ENCODE measurements at regions not wholly inside any gene's neighbourhood (a gene's known extent, or its start where the extent isn't known, plus 50 kb on each side); places are given as distances from the start of the nearest gene placed in this dataset.

- H3K27ac ChIP-seq (ENCODE audit: low read length), result no peak overlapping the region
- no peaks in the 10 kb centered on the region for H3K4me1 ChIP-seq (ENCODE audit: low read length)
- no peaks in the 10 kb centered on the region for H3K27me3 ChIP-seq (ENCODE audit: low read depth, low read length)
- H4K20me1 ChIP-seq (ENCODE audit: insufficient read depth, low read length), result no peaks in the 10 kb centered on the region
- no peaks in the 10 kb centered on the region for H3K79me2 ChIP-seq (ENCODE audit: low read length)
- no peaks in the 10 kb centered on the region for H3K9me3 ChIP-seq (ENCODE audit: insufficient read depth, low read length)
- no peak overlapping the region for H3K4me3 ChIP-seq (ENCODE audit: low read length)
- H3K9ac ChIP-seq (ENCODE audit: low read length), result no peak overlapping the region
- no peaks in the 10 kb centered on the region for H3K36me3 ChIP-seq (replicated peaks; ENCODE audit: low read depth, low read length)
- no peak overlapping the region for H2AFZ ChIP-seq (ENCODE audit: low read depth, low read length)
- TF ChIP-seq CTCF (IDR thresholded peaks at IDR 0.05; ENCODE audit: low read depth, low read length) (no peak), EZH2phosphoT487 (IDR thresholded peaks at IDR 0.05; ENCODE audit: low read depth) (no peak)
- no peak overlapping the region for H3K4me2 ChIP-seq (ENCODE audit: low read length)
Measured at GRCh38 chr7:67764289-67764688, 767.7 kb downstream of the TYW1 start.

GRCh38 chr7:67765481-67766175, 769.0 kb downstream of the TYW1 start:
- Histone ChIP-seq H3K9me3 (ENCODE audit: insufficient read depth, low read length) (no peaks in the 10 kb centered on the region), H2AFZ (ENCODE audit: low read depth, low read length) (no peak overlapping the region), H3K79me2 (ENCODE audit: low read length) (no peaks in the 10 kb centered on the region), H4K20me1 (ENCODE audit: insufficient read depth, low read length) (no peaks in the 10 kb centered on the region), H3K27ac (ENCODE audit: low read length) (no peak overlapping the region), H3K27me3 (ENCODE audit: low read depth, low read length) (no peaks in the 10 kb centered on the region), H3K9ac (ENCODE audit: low read length) (no peak overlapping the region), H3K36me3 (replicated peaks; ENCODE audit: low read depth, low read length) (no peaks in the 10 kb centered on the region), H3K4me2 (ENCODE audit: low read length) (no peak overlapping the region), H3K4me3 (ENCODE audit: low read length) (no peak overlapping the region), H3K4me1 (ENCODE audit: low read length) (no peaks in the 10 kb centered on the region)
- TF ChIP-seq CTCF (IDR thresholded peaks at IDR 0.05; ENCODE audit: low read depth, low read length) (no peak), EZH2phosphoT487 (IDR thresholded peaks at IDR 0.05; ENCODE audit: low read depth) (no peak)

- no peak overlapping the region for H3K4me2 ChIP-seq (ENCODE audit: low read length)
- no peak overlapping the region for H3K27ac ChIP-seq (ENCODE audit: low read length)
- H3K9ac ChIP-seq (ENCODE audit: low read length), result no peak overlapping the region
- H3K36me3 ChIP-seq (replicated peaks; ENCODE audit: low read depth, low read length), result no peaks in the 10 kb centered on the region
- H3K9me3 ChIP-seq (ENCODE audit: insufficient read depth, low read length), result no peaks in the 10 kb centered on the region
- no peaks in the 10 kb centered on the region for H3K79me2 ChIP-seq (ENCODE audit: low read length)
- no peak overlapping the region for H2AFZ ChIP-seq (ENCODE audit: low read depth, low read length)
- no peaks in the 10 kb centered on the region for H3K4me1 ChIP-seq (ENCODE audit: low read length)
- H3K27me3 ChIP-seq (ENCODE audit: low read depth, low read length), result no peaks in the 10 kb centered on the region
- TF ChIP-seq CTCF (IDR thresholded peaks at IDR 0.05; ENCODE audit: low read depth, low read length), result no peak
- no peak for TF ChIP-seq EZH2phosphoT487 (IDR thresholded peaks at IDR 0.05; ENCODE audit: low read depth)
- no peaks in the 10 kb centered on the region for H4K20me1 ChIP-seq (ENCODE audit: insufficient read depth, low read length)
- no peak overlapping the region for H3K4me3 ChIP-seq (ENCODE audit: low read length)
Measured at GRCh38 chr7:67766906-67767410, 770.3 kb downstream of the TYW1 start.

GRCh38 chr7:67771846-67772605, 775.4 kb downstream of the TYW1 start:
- no peak overlapping the region for H3K4me2 ChIP-seq (ENCODE audit: low read length)
- no peaks in the 10 kb centered on the region for H3K4me1 ChIP-seq (ENCODE audit: low read length)
- H3K9ac ChIP-seq (ENCODE audit: low read length), result no peak overlapping the region
- H3K27me3 ChIP-seq (ENCODE audit: low read depth, low read length), result no peaks in the 10 kb centered on the region
- no peak overlapping the region for H3K27ac ChIP-seq (ENCODE audit: low read length)
- no peak overlapping the region for H2AFZ ChIP-seq (ENCODE audit: low read depth, low read length)
- H3K79me2 ChIP-seq (ENCODE audit: low read length), result no peaks in the 10 kb centered on the region
- no peaks in the 10 kb centered on the region for H4K20me1 ChIP-seq (ENCODE audit: insufficient read depth, low read length)
- TF ChIP-seq CTCF (IDR thresholded peaks at IDR 0.05; ENCODE audit: low read depth, low read length) (no peak), EZH2phosphoT487 (IDR thresholded peaks at IDR 0.05; ENCODE audit: low read depth) (no peak)
- no peaks in the 10 kb centered on the region for H3K9me3 ChIP-seq (ENCODE audit: insufficient read depth, low read length)
- no peak overlapping the region for H3K4me3 ChIP-seq (ENCODE audit: low read length)
- no peaks in the 10 kb centered on the region for H3K36me3 ChIP-seq (replicated peaks; ENCODE audit: low read depth, low read length)

Data from OCI-LY3 (cell line).